Transverse colon (tissue), 4 donors: ENCODE measurements at regions not wholly inside any gene's neighbourhood (a gene's known extent, or its start where the extent isn't known, plus 50 kb on each side); places are given as distances from the start of the nearest gene placed in this dataset.

Source experiments
- DNase-seq: peaks from one replicate; pipeline ENCODE4 v3.0.0-alpha.2; 2019
- H3K27ac ChIP-seq, 4 donors: fragments of 200-600 bp; sonication (generic); 2 replicates each; pipeline ENCODE4 v1.5.1; 2016 to 2018; ENCODE audit warnings: inconsistent platforms in 4 of 4
- H3K27me3 ChIP-seq: fragments of 200-600 bp; sonication (generic); 2 replicates; pipeline ENCODE4 v1.5.1; 2017; ENCODE audit warnings: inconsistent platforms
- H3K36me3 ChIP-seq, 4 donors: fragments of 200-600 bp; sonication (generic); 2 replicates each; pipeline ENCODE4 v1.5.1; 2017 to 2019; ENCODE audit warnings: inconsistent platforms in 4 of 4
- H3K4me1 ChIP-seq, 4 donors: fragments of 200-600 bp; sonication (generic); 2 replicates each; pipeline ENCODE4 v1.5.1; 2017 to 2020; ENCODE audit warnings: inconsistent platforms in 4 of 4
- H3K4me3 ChIP-seq, 4 donors: fragments of 200-600 bp; sonication (generic); 1 replicate in 1 of 4; 2 replicates in 3 of 4; pipeline versions ENCODE4 v1.5.1 to v1.6.1; 2017 to 2019; ENCODE audit warnings: inconsistent platforms in 4 of 4
- H3K9me3 ChIP-seq, 2 donors: fragments of 200-600 bp; sonication (generic); 2 replicates each; pipeline ENCODE4 v1.5.1; 2017 to 2019; ENCODE audit warnings: inconsistent platforms in 2 of 2
- CTCF ChIP-seq, 5 experiments: fragments of 200-600 bp in 3 of 5; fragments of 450-650 bp in 2 of 5; sonication (generic) in 3 of 5; IDR thresholded peaks; 1 replicate in 2 of 5; 2 replicates in 3 of 5; pipeline ENCODE4 v1.5.1; 2016 to 2017; ENCODE audit warnings: antibody characterized with exemption in 5 of 5, inconsistent platforms in 3 of 5, mild to moderate bottlenecking in 2 of 5, moderate library complexity in 1 of 5
- EP300 ChIP-seq: sonication (generic); formaldehyde crosslinking; IDR thresholded peaks from one replicate; pipeline ENCODE4 v1.6.1; 2017; ENCODE audit warnings: antibody characterized with exemption, low read depth
- POLR2A ChIP-seq: fragments of 450-650 bp; IDR thresholded peaks from one replicate; pipeline ENCODE4 v1.6.1; 2016; ENCODE audit warnings: antibody characterized with exemption, mild to moderate bottlenecking, moderate library complexity
- POLR2AphosphoS5 ChIP-seq, 3 donors: sonication (generic); formaldehyde crosslinking; IDR thresholded peaks; one replicate each; pipeline ENCODE4 v1.6.1; 2016; ENCODE audit warnings: antibody characterized with exemption in 3 of 3
- WGBS, 2 donors: methylation state at CpG; one replicate each; pipeline ENCODE4 v1.1.5; 2018; ENCODE audit warnings: low coverage in 1 of 2; 5-methylcytosine and 5-hydroxymethylcytosine counted together
- in situ Hi-C, 4 donors: fragments of 200-750 bp; cut with MboI; loops; one replicate each; pipeline versions ENCODE4 v1.15.0 to v1.15.1; 2017; ENCODE audit warnings: low sequenced_read_pairs in 3 of 4, low pct_ligation_motif_present in 1 of 4, low pct_unique_long_range_greater_than_20kb in 1 of 4
- intact Hi-C: fragments of 100-400 bp; cut with DNase I; formaldehyde crosslinking; loops from one replicate; pipeline ENCODE4 v1.15.1; 2023; ENCODE audit warnings: low total_unique reads

GRCh38 chr3:46096781-46097180 lies 69.5 kb upstream of the XCR1 start:
- Histone ChIP-seq H3K9me3 (no peaks in the 10 kb centered on the region), H3K4me1 (peaks cover 0 to 34% (median 4%) of the 10 kb centered on the region in 4 donors), H3K27me3 (no peaks in the 10 kb centered on the region), H3K4me3 (no peak overlapping the region), H3K36me3 (no peaks in the 10 kb centered on the region), H3K27ac (peak overlapping the region in 3 of 4 donors; percentile 76 to 78 (median 77))
- no peak for TF ChIP-seq EP300
- no peak for TF ChIP-seq CTCF (IDR thresholded peaks at IDR 0.05)
- no peak for TF ChIP-seq POLR2A
- no peak for TF ChIP-seq POLR2AphosphoS5 (IDR thresholded peaks at IDR 0.05)
- in situ Hi-C loops (loop anchor here in 3 of 4 donors (25.0 kb wide), 3 partner anchors 116 to 334 kb away; partner anchors contain the start of genes CCR1 (in 1 of the 3), CCR2 (in 1 of the 3) and CCR5 (in 1 of the 3)), intact Hi-C loops (no loop called here)
- DNase-seq = no peak
- WGBS, 2 donors = 81 to 100% methylated on average over 2 to 5 of the region's 5 CpGs

- WGBS, 2 donors = 80 to 98% methylated on average over 1 to 4 of the region's 4 CpGs
- DNase-seq = no peak
- TF ChIP-seq EP300 (no peak), POLR2A (no peak), CTCF (IDR thresholded peaks at IDR 0.05) (no peak), POLR2AphosphoS5 (IDR thresholded peaks at IDR 0.05) (no peak)
- in situ Hi-C loops = loop anchor here in 3 of 4 donors (25.0 kb wide), 3 partner anchors 116 to 334 kb away; partner anchors contain the start of genes CCR1 (in 1 of the 3), CCR2 (in 1 of the 3) and CCR5 (in 1 of the 3)
- Histone ChIP-seq H3K27me3 (no peaks in the 10 kb centered on the region), H3K4me1 (peaks cover 0 to 34% (median 4%) of the 10 kb centered on the region in 4 donors), H3K9me3 (no peaks in the 10 kb centered on the region), H3K4me3 (no peak overlapping the region), H3K36me3 (no peaks in the 10 kb centered on the region), H3K27ac (peak overlapping the region in 1 of 4 donors; percentile 78)
- intact Hi-C loops = no loop called here
Observed at GRCh38 chr3:46096336-46096735, 69.1 kb upstream of the XCR1 start.

GRCh38 chr3:46095307-46095706 lies 68.0 kb upstream of the XCR1 start:
- DNase-seq = no peak
- H3K27ac ChIP-seq = peak overlapping the region in 1 of 4 donors; percentile 14

GRCh38 chr3:46094506-46094905 lies 67.2 kb upstream of the XCR1 start:
- Histone ChIP-seq H3K27ac (no peak overlapping the region), H3K4me3 (no peak overlapping the region), H3K36me3 (no peaks in the 10 kb centered on the region), H3K9me3 (no peaks in the 10 kb centered on the region), H3K27me3 (no peaks in the 10 kb centered on the region), H3K4me1 (peaks cover 0 to 37% (median 5%) of the 10 kb centered on the region in 4 donors)
- in situ Hi-C loops = loop anchor here in 3 of 4 donors (25.0 kb wide), 3 partner anchors 118 to 332 kb away; partner anchors contain the start of genes CCR1 (in 1 of the 3), CCR2 (in 1 of the 3) and CCR5 (in 1 of the 3)
- TF ChIP-seq POLR2AphosphoS5 (IDR thresholded peaks at IDR 0.05) = no peak
- TF ChIP-seq CTCF (IDR thresholded peaks at IDR 0.05) = no peak
- TF ChIP-seq POLR2A = no peak
- TF ChIP-seq EP300 = no peak
- WGBS, 2 donors = 82% methylated on average over 1 of the region's 1 CpG; no CpG with 5 or more reads in 1 of the 2 donors
- intact Hi-C loops = no loop called here
- DNase-seq = no peak

More at GRCh38 chr3:46095307-46095706, 68.0 kb upstream of the XCR1 start:
- Histone ChIP-seq H3K36me3 (no peaks in the 10 kb centered on the region), H3K9me3 (no peaks in the 10 kb centered on the region), H3K4me1 (peaks cover 0 to 34% (median 4%) of the 10 kb centered on the region in 4 donors), H3K4me3 (no peak overlapping the region), H3K27me3 (no peaks in the 10 kb centered on the region)
- WGBS, 2 donors = 76% methylated on average over 3 to 5 of the region's 5 CpGs
- no peak for TF ChIP-seq CTCF (IDR thresholded peaks at IDR 0.05)
- no peak for TF ChIP-seq POLR2AphosphoS5 (IDR thresholded peaks at IDR 0.05)
- TF ChIP-seq POLR2A = no peak
- no peak for TF ChIP-seq EP300
- in situ Hi-C loops = loop anchor here in 3 of 4 donors (25.0 kb wide), 3 partner anchors 117 to 333 kb away; partner anchors contain the start of genes CCR1 (in 1 of the 3), CCR2 (in 1 of the 3) and CCR5 (in 1 of the 3)
- intact Hi-C loops = no loop called here
